Thoracic aorta (tissue), 2 donors: ENCODE measurements at regions not wholly inside any gene's neighbourhood (a gene's known extent, or its start where the extent isn't known, plus 50 kb on each side); places are given as distances from the start of the nearest gene placed in this dataset.

Experiments used
- ATAC-seq: fragments of 150-250 bp; one replicate; pipeline ENCODE4 v1.8.0; 2017; ENCODE audit warnings: low read depth; ENCODE audit not compliant: insufficient number of reproducible peaks, low FRiP score
- DNase-seq: peaks from one replicate; pipeline ENCODE4 v3.0.0-alpha.2; 2020; ENCODE audit warnings: low spot score
- H3K27ac ChIP-seq, 2 donors: fragments of 200-600 bp; sonication (generic); 1 replicate in 1 of 2; 2 replicates in 1 of 2; pipeline ENCODE4 v1.5.1; 2016; ENCODE audit warnings: mild to moderate bottlenecking in 2 of 2, moderate library complexity in 2 of 2
- H3K27me3 ChIP-seq: fragments of 200-600 bp; sonication (generic); replicated peaks from 2 replicates; pipeline ENCODE4 v1.6.0; 2016; ENCODE audit warnings: mild to moderate bottlenecking; ENCODE audit not compliant: insufficient read depth
- H3K36me3 ChIP-seq: fragments of 200-600 bp; sonication (generic); one replicate; pipeline ENCODE4 v1.5.1; 2016
- H3K4me1 ChIP-seq, 2 donors: fragments of 200-600 bp; sonication (generic); 1 replicate in 1 of 2; 2 replicates in 1 of 2; pipeline versions ENCODE4 v1.5.1 to v1.6.0; 2016; ENCODE audit warnings: low read depth in 2 of 2, mild to moderate bottlenecking in 1 of 2; ENCODE audit not compliant: control insufficient read depth in 1 of 2
- H3K4me3 ChIP-seq: fragments of 200-600 bp; sonication (generic); 2 replicates; pipeline ENCODE4 v1.5.1; 2016; ENCODE audit warnings: mild to moderate bottlenecking
- H3K9me3 ChIP-seq: fragments of 200-600 bp; sonication (generic); 2 replicates; pipeline ENCODE4 v1.5.1; 2016
- CTCF ChIP-seq: fragments of 200-600 bp; sonication (generic); IDR thresholded peaks from one replicate; pipeline ENCODE4 v1.5.1; 2019; ENCODE audit warnings: antibody characterized with exemption

DNA sequence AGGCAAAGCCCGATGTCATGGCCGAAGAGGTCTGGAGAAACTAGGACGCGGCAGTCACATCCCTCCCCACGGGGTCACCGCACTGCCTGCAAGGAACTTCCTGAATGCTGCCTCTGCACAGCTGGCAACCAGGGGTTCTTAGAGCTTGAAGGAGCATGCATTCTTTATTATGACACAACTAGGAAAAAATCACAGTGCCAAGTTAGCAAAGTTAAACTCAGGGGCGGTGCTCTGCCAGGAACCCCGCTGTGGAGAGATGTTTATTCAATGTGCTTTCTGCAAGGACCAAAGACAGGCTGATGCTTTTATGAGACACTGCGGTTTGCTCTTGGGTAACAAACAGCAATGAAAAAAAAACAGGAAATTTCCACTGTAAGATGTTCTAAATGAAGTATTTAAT lies 287.3 kb upstream of the FOXQ1 start:
- no peak for ATAC-seq
- TF ChIP-seq CTCF: no peak
- H3K27me3 ChIP-seq: no peaks in the 10 kb centered on the region
- H3K27ac ChIP-seq: no peak overlapping the region
- H3K9me3 ChIP-seq: no peaks in the 10 kb centered on the region
- H3K4me1 ChIP-seq: no peaks in the 10 kb centered on the region
- no peak for DNase-seq
- H3K36me3 ChIP-seq: no peaks in the 10 kb centered on the region
- H3K4me3 ChIP-seq: no peak overlapping the region

- DNase-seq: no peak
- Histone ChIP-seq H3K9me3 (no peaks in the 10 kb centered on the region), H3K27me3 (no peaks in the 10 kb centered on the region), H3K36me3 (no peaks in the 10 kb centered on the region), H3K27ac (no peak overlapping the region), H3K4me1 (no peaks in the 10 kb centered on the region), H3K4me3 (no peak overlapping the region)
- no peak for TF ChIP-seq CTCF
- ATAC-seq: no peak
These were observed 287.7 kb upstream of the FOXQ1 start for GRCh38 chr6:1024161-1024560.

DNA sequence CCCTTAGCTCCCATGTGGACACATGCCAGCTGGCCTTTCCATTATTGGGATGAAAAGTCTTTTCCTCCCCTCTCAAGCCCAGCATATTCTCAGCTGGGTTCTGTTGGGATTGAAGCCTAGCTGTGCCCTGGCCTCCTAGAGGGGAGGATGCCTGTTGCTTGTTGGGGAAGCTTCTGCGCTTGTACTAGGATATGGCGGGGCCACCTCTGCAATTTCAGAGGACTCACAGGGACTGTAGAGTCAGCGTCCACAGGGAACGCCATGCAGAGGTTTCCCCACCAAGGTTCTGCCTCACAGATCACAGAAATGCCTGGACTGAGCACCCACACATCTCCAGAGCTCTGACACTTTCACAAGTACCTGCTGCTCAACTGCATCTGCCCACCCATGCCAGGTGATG lies 288.7 kb upstream of the FOXQ1 start:
- no peak overlapping the region for H3K4me3 ChIP-seq
- no peaks in the 10 kb centered on the region for H3K9me3 ChIP-seq
- H3K4me1 ChIP-seq: no peaks in the 10 kb centered on the region
- H3K27ac ChIP-seq: no peak overlapping the region
- ATAC-seq (no peak), DNase-seq (no peak)
- H3K36me3 ChIP-seq: no peaks in the 10 kb centered on the region
- TF ChIP-seq CTCF: no peak
- H3K27me3 ChIP-seq: no peaks in the 10 kb centered on the region

DNA sequence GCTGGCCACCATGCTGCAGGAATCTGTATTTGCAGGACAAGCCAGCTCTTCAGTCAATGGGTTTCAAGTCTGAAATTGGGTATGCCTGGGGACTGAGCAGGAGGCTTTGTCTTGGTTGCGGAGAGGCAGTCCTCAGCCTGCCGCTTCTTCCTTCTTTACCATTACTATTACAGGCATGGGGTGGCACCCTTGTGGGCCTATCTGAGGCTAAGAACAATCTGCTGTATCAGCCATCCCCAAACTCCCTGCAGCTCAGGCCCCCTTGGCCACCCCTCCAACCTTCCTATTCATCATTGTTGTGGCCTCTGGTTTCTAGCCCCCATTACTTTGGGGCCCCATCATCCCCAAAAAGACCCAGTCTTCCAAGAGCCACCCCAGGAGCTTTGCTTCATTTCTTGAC lies 289.2 kb upstream of the FOXQ1 start:
- Histone ChIP-seq H3K4me3 (no peak overlapping the region), H3K36me3 (no peaks in the 10 kb centered on the region), H3K9me3 (no peaks in the 10 kb centered on the region), H3K4me1 (no peaks in the 10 kb centered on the region), H3K27ac (no peak overlapping the region), H3K27me3 (no peaks in the 10 kb centered on the region)
- TF ChIP-seq CTCF: no peak
- no peak for DNase-seq
- no peak for ATAC-seq

DNA sequence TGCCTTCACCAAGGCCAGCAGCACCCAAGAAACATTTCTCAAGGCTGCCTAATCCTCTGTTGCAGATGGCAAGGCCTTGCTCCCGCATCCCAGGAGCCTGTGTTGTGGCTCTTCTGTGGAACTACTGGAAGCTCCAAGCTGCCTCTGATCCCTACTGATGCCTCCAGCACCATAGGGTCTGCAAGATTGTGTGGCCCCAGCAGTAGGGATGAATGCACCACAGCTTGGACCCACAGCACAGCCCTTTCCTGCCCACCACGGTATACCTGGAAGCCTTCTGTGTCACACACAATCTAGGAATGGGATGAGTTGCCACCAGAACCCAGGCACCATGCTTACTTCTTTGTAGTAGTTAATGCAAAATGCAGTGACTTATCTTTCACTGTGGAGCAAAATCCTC lies 291.1 kb upstream of the FOXQ1 start:
- no peaks in the 10 kb centered on the region for H3K36me3 ChIP-seq
- no peak overlapping the region for H3K4me3 ChIP-seq
- no peak for TF ChIP-seq CTCF
- H3K27ac ChIP-seq: no peak overlapping the region
- no peak for ATAC-seq
- no peaks in the 10 kb centered on the region for H3K4me1 ChIP-seq
- DNase-seq: no peak
- no peaks in the 10 kb centered on the region for H3K27me3 ChIP-seq
- no peaks in the 10 kb centered on the region for H3K9me3 ChIP-seq
